GM12801 (cell line): ENCODE measurements at regions not wholly inside any gene's neighbourhood (a gene's known extent, or its start where the extent isn't known, plus 50 kb on each side); places are given as distances from the start of the nearest gene placed in this dataset.

Experiments used
- CTCF ChIP-seq: IDR thresholded peaks from one replicate; pipeline ENCODE4 v1.5.1; 2011; ENCODE audit warnings: control low read depth; ENCODE audit not compliant: insufficient read length; ENCODE audit errors: extremely low read depth

GRCh38 chr10:62662486-62662885, 142.0 kb upstream of the ADO start:
- TF ChIP-seq CTCF: no peak

- TF ChIP-seq CTCF: no peak
Measured at GRCh38 chr10:62665771-62666170, 138.7 kb upstream of the ADO start.

- no peak for TF ChIP-seq CTCF
Measured at GRCh38 chr10:62666275-62666674, 138.2 kb upstream of the ADO start.

- no peak for TF ChIP-seq CTCF
Measured at GRCh38 chr10:62669341-62669740, 135.2 kb upstream of the ADO start.

GRCh38 chr10:62671104-62671503, 133.4 kb upstream of the ADO start:
- TF ChIP-seq CTCF: no peak

- no peak for TF ChIP-seq CTCF
Measured at GRCh38 chr10:62681211-62681940, 123.1 kb upstream of the ADO start.

- no peak for TF ChIP-seq CTCF
Measured at GRCh38 chr10:62684911-62685310, 119.6 kb upstream of the ADO start.
